ENCODE measurements at regions not wholly inside any gene's neighbourhood (a gene's known extent, or its start where the extent isn't known, plus 50 kb on each side); places are given as distances from the start of the nearest gene placed in this dataset.

DNA sequence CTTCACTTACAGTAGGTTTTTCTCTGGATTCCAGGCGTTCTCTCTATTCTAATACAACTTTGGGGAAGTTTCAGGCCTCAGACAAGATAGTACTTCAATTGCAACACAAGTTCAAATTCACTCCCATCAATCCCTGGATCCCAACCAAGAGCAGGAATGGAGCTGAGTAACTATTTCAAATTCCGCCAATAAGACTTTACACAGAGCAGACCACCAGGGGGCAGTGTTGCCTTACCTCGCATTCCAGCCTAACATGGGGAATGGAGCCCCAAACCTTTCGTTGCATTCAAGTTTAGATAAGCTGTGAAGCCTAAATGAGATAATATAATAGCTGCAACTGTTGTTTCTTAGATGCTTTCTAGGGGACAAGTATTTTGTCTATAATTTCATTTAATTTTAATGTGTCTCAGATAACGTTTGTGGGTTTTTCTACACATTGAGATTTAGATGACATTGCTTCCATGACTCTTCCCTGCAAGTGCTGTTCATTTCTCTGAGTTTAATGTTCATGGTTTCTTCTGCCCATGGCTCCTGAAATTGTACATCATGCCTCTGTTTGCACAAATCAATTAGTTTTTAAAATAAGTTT is 186.7 kb downstream of the NSUN3 start:
- Mint-ChIP-seq H3K4me1 (peaks cover 33% of the 10 kb centered on the region), H3K27ac (no peak overlapping the region), H3K9me3 (no peaks in the 10 kb centered on the region; the same call in 2 of the 3 replicates), H3K36me3 (ENCODE audit: low read depth) (no peaks in the 10 kb centered on the region), H3K27me3 (ENCODE audit: insufficient read depth, low read depth, poor library complexity) (peaks cover 3% of the 10 kb centered on the region), H3K4me3 (no peak overlapping the region)
- DNase-seq (ENCODE audit: low spot score), result peak; percentile 89
- TF ChIP-seq POLR2AphosphoS5 (IDR thresholded peaks at IDR 0.05; ENCODE audit: low read depth) (no peak), ZNF462 (CRISPR knock-in tag; IDR thresholded peaks at IDR 0.05) (peak; percentile 5; the same call in 1 of the 2 replicates), EZH2phosphoT487 (IDR thresholded peaks at IDR 0.05; ENCODE audit: unreplicated experiment) (no peak), NANOG (IDR thresholded peaks at IDR 0.05; ENCODE audit: borderline replicate concordance) (no peak)
- TF ChIP-seq, protein P1, sequence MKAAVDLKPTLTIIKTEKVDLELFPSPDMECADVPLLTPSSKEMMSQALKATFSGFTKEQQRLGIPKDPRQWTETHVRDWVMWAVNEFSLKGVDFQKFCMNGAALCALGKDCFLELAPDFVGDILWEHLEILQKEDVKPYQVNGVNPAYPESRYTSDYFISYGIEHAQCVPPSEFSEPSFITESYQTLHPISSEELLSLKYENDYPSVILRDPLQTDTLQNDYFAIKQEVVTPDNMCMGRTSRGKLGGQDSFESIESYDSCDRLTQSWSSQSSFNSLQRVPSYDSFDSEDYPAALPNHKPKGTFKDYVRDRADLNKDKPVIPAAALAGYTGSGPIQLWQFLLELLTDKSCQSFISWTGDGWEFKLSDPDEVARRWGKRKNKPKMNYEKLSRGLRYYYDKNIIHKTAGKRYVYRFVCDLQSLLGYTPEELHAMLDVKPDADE (IDR thresholded peaks at IDR 0.05), result no peak
- TF ChIP-seq, protein P2, sequence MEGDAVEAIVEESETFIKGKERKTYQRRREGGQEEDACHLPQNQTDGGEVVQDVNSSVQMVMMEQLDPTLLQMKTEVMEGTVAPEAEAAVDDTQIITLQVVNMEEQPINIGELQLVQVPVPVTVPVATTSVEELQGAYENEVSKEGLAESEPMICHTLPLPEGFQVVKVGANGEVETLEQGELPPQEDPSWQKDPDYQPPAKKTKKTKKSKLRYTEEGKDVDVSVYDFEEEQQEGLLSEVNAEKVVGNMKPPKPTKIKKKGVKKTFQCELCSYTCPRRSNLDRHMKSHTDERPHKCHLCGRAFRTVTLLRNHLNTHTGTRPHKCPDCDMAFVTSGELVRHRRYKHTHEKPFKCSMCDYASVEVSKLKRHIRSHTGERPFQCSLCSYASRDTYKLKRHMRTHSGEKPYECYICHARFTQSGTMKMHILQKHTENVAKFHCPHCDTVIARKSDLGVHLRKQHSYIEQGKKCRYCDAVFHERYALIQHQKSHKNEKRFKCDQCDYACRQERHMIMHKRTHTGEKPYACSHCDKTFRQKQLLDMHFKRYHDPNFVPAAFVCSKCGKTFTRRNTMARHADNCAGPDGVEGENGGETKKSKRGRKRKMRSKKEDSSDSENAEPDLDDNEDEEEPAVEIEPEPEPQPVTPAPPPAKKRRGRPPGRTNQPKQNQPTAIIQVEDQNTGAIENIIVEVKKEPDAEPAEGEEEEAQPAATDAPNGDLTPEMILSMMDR (conservative IDR thresholded peaks at IDR 0.05; ENCODE audit: low read depth in 2 of 2), result peak; percentile 94 to 97
- Histone ChIP-seq H2AFZ (no peak overlapping the region), H3K4me1 (ENCODE audit: insufficient read depth) (peaks cover 23% of the 10 kb centered on the region), H3F3A (replicated peaks; ENCODE audit: low read depth) (no peaks in the 10 kb centered on the region), H4K20me1 (replicated peaks; ENCODE audit: insufficient read depth) (no peaks in the 10 kb centered on the region), H3K27ac (ENCODE audit: low read depth) (no peak overlapping the region), H3K9me2 (ENCODE audit: insufficient read depth) (no peaks in the 10 kb centered on the region), H3K79me2 (replicated peaks; ENCODE audit: insufficient read depth) (no peaks in the 10 kb centered on the region), H3K4me3 (no peak overlapping the region), H3K27me3 (ENCODE audit: insufficient read depth) (no peaks in the 10 kb centered on the region), H3K36me3 (ENCODE audit: insufficient read depth) (no peaks in the 10 kb centered on the region), H3K4me2 (no peak overlapping the region)
- ATAC-seq, result peak; percentile 77

Measured in GM23338 (cell line).